NCI-H2081 treated with DMSO at 0.1 percent for 48 hours (cell line): ENCODE measurements at regions not wholly inside any gene's neighbourhood (a gene's known extent, or its start where the extent isn't known, plus 50 kb on each side); places are given as distances from the start of the nearest gene placed in this dataset.
"Not testable (repeated sequence)": the region's sequence is repeated elsewhere in the genome, so short reads cannot be mapped to it uniquely, and the experiment has no call there.

Experiments
- DNase-seq: peaks from one replicate; lab custom pipeline; 2025; lab: John Stamatoyannopoulos, UW

GRCh38 chr2:17254421-17254820 lies 263.8 kb downstream of the RAD51AP2 start:
- DNase-seq = no peak

- DNase-seq = no peak
Observed at GRCh38 chr2:17252258-17252657, 266.0 kb downstream of the RAD51AP2 start.

- no peak for DNase-seq
Observed at GRCh38 chr2:17251171-17251570, 267.1 kb downstream of the RAD51AP2 start.

- DNase-seq = no peak
Observed at GRCh38 chr2:17249249-17249648, 269.0 kb downstream of the RAD51AP2 start.

GRCh38 chr2:17245906-17246305 lies 272.3 kb downstream of the RAD51AP2 start:
- no peak for DNase-seq

DNA sequence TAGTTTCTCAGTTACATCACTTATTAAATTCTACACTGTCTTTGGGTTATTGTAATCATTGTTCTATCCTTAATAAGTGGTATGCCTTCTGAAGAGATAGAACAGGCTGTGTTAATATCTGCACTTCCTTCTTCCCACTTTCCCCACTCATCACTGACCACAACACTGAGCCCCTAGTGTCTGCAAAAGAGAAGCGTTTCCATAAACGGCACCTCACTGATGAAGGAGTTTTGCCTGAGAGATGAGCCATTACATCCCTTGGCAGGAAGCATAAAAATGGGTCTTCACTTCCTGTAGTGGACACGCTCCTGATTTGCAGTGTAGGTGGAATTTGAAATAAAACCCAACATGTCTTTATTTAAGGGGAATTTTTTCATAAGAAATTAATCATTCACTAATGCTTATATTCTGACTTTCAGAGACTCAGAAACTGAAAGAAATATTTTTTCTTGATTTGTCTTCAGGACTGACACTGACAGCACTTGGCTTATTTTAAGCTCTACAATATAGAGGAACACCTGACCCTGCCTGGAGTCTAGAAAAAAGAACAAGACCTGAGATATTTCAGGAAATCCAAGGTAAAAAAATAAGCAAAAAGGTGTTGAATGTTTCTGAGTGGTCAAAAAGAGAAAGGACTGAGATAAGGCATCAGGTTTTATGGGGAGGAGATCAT lies 275.3 kb downstream of the RAD51AP2 start:
- no peak for DNase-seq

DNA sequence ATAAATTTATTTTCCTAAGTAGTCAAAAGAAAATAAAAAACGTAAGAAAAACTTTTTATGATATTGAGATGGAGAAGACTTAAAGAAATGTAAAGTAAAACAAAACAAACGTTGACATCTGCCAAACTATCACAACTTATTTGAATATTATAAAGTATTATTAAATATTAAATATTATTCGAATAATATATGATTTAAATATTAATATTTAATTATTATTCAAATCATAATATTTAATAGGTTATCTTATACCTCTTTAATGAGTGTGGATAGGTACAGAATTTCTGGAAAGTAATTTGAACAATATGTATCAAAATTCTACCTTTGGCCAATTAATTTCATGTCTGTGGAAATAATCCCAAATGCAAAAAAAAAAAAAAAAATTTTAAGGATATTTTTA lies 278.7 kb downstream of the RAD51AP2 start:
- no peak for DNase-seq

- no peak for DNase-seq
Observed at GRCh38 chr2:17235167-17235566, 283.1 kb downstream of the RAD51AP2 start.

DNA sequence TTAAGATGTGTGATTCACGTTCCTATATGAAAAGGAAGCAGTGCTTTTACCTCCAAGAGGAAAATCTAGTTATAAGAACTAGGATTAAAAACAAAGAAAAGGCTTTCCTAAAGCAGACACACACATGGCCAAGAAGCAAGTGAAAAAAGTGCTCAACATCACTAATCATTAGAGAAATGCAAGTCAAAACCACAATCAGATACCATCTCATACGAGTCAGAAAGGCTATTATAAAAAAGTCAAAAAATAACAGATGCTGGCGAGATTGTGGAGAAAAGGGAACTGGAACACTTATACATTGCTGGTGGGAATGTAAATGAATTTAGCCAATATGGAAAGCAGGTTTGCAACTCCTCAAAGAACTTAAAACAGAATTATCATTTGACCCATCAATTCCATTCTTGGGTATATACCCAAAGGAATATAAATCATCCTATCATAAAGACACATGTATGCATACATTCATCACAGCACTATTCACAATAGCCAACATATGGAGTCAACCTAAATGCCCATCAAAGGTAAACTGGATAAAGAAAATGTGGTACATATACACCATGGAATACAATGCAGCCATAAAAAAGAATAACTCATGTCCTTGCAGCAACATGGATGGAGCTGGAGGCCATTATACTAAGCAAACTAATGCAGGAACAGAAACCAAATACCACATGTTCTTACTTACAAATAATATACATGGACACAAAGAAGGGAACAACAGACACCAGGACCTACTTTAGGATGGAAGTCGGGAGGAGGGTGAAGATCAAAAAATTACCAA lies 285.3 kb downstream of the RAD51AP2 start:
- DNase-seq = no peak

GRCh38 chr2:17231394-17231965 lies 286.8 kb downstream of the RAD51AP2 start:
- no peak for DNase-seq

GRCh38 chr2:17229414-17229813 lies 288.8 kb downstream of the RAD51AP2 start:
- no peak for DNase-seq

DNA sequence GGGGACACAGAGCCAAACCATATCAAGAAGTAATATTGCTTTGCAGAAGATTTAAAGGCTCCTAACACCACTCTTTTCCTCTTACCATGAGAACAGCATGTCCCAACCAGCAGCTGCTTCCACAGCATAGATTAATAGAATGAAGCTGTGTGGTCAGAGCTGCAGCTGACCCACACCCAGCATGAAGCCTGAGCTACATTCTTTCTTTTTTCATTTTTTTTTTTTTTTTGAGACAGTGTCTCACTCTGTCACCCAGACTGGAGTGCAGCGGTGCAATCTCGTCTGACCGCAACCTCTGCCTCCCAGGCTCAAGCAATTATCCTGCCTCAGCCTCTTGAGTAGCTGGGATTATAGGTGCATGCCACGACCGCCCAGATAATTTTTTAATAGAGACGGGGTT lies 289.8 kb downstream of the RAD51AP2 start:
- DNase-seq = no peak

- DNase-seq = no peak
Observed at GRCh38 chr2:17227856-17228255, 290.4 kb downstream of the RAD51AP2 start.

DNA sequence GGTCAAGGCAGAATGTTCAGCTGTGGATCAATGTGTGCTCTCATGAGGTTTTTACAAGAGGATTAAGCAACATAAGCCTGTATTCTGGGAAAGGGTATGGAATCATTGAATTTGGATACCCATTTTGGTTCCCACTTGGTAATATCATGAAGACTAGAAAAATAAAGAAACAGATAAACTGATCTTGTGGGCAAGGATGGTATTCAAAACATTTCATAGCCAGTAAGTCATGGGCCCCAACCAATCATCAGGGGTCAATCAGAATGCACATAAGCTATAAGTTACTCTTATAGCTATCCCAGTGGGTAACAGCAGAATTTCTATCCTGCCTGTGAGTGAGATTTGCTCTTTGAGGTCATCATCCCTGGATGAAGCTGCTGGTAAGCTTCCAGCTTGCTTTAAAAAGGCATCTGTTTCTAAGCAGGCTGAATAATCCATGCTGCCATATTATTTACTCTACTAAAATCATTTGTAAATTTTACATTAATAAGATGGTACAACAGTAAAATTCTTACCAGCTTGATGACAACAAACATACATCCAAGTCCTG lies 291.2 kb downstream of the RAD51AP2 start:
- no peak for DNase-seq

- DNase-seq = no peak
Observed at GRCh38 chr2:17223211-17223610, 295.0 kb downstream of the RAD51AP2 start.

DNA sequence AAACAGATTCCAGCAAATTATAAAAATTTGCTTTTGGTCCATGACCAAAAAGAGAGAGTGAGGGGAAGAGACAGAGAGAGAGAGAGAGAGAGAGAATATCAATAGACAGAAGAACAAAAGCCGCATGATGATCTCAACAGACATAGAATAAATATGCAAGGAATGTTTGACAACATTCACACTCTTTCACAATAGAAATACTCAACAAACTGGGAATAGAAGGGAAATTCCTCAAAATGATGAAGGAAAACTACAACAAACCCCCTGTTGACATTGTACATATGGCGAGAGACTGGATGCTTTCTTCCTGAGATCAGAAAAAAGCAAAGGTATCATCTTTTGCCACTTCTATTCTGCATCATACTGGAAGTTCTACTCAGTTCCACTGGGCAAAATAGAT lies 309.7 kb downstream of the RAD51AP2 start:
- no peak for DNase-seq

- DNase-seq = no peak
Observed at GRCh38 chr2:17206771-17207170, 311.5 kb downstream of the RAD51AP2 start.

DNA sequence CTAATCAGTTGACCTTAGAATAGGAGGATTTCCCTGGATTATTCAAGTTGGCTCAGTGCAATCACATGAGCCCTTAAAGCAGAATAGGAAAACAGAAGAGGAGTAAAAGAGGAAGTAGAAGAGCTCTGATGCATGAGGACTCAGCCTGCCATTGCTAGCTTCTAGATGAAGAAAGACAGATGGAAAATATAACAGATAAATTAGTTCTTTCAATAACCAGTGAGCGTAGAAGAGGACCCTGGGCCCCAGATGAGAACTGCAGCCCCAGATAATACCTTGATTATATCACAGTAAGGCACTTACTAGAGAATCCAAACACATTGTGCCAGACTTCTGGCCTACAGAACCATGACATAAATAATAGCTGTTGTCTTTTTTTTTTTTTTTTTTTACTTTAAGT lies 314.0 kb downstream of the RAD51AP2 start:
- not testable (repeated sequence) for DNase-seq

DNA sequence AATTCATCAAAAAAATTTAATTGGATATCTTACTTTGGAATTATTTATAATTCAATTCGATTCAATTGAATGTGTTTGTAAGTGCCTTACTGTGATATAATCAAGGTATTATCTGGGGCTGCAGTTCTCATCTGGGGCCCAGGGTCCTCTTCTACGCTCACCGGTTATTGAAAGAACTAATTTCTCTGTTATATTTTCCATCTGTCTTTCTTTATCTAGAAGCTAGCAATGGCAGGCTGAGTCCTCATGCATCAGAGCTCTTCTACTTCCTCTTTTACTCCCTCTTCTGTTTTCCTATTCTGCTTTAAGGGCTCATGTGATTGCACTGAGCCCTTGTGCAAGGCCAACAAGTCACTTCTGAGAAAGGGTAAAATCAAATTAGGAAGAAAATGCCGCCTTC lies 315.6 kb downstream of the RAD51AP2 start:
- not testable (repeated sequence) for DNase-seq

DNA sequence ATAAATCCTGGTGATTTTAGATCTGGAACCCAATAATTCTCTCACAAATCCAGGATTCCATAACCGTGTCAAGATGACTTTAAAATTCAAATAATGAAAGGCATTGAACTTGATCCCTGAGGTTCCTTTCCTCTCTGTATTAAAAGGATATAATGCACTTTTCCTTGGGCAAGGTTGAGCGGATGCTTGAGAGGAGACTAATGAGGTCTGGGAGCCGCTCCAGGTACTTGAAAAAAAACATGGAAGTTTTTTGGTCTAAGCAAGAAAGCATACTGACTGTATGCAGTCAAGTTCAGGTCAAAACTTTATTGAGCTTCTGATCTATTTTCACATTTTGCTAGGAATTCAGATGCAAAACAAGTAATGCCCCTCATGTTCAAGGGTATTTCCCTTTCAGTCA lies 318.5 kb downstream of the RAD51AP2 start:
- no peak for DNase-seq

GRCh38 chr2:17196380-17196779 lies 321.9 kb downstream of the RAD51AP2 start:
- DNase-seq = no peak

- no peak for DNase-seq
Observed at GRCh38 chr2:17195016-17195415, 323.2 kb downstream of the RAD51AP2 start.

DNA sequence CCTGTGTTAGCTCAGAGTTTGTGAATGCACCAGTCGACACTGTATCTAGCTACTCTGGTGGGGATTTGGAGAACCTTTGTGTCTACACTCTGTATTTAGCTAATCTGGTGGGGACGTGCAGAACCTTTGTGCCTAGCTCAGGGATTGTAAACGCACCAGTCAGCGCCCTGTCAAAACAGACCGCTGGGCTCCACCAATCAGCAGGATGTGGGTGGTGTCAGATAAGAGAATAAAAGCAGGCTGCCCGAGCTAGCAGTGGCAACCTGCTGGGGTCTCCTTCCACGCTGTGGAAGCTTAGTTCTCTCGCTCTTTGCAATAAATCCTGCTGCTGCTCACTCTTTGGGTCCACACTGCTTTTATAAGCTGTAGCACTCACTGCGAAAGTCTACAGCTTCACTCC lies 324.2 kb downstream of the RAD51AP2 start:
- no peak for DNase-seq
